ENCODE measurements at regions not wholly inside any gene's neighbourhood (a gene's known extent, or its start where the extent isn't known, plus 50 kb on each side); places are given as distances from the start of the nearest gene placed in this dataset.

DNA sequence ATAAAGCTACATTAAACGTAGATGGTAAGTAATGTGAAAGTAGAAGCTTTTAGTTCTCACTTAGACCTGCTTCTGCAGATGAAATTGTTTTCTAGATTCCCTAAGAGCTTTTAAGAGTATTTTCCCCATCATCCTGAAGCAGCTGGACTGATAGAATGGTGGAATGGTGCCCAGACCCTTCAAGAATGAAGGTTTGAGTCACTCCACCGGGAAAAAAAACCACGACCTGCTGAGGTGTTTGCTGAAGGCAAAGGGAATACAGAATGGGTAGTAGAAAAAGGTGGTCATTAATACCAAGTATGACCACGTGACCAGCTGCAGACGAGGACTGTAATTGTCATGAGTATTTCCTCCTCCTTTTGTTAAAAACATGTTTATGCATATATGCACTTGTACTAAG, 79.2 kb upstream of the PTPRZ1 start:
- H3K4me1 ChIP-seq (ENCODE audit: control insufficient read depth, extremely low read depth, insufficient read depth, low read length), result no peaks in the 10 kb centered on the region
- H3K9ac ChIP-seq (replicated peaks; ENCODE audit: extremely low read depth, insufficient read depth, low read length), result no peak overlapping the region
- H2AFZ ChIP-seq (ENCODE audit: low read depth, low read length), result no peak overlapping the region
- no peak overlapping the region for H3K27ac ChIP-seq (ENCODE audit: insufficient read depth, low read depth, low read length)
- DNase-seq (ENCODE audit: low read depth, low spot score) (no peak), FAIRE-seq (no peak)
- ChIA-PET CTCF (no interaction called here), POLR2A (no interaction called here)
- no peak for TF ChIP-seq JUN (IDR thresholded peaks at IDR 0.05; ENCODE audit: borderline replicate concordance, insufficient read depth, insufficient read length, low read depth)
- no peak for TF ChIP-seq EZH2 (IDR thresholded peaks at IDR 0.05; ENCODE audit: borderline replicate concordance, low read depth, low read length, severe bottlenecking)
- TF ChIP-seq POLR2AphosphoS5 (IDR thresholded peaks at IDR 0.05; ENCODE audit: insufficient read depth, low read depth, low read length), result no peak
- no peak for TF ChIP-seq GATA2 (IDR thresholded peaks at IDR 0.05; ENCODE audit: insufficient read depth, insufficient read length, low read depth, low read length)
- TF ChIP-seq, protein P1, sequence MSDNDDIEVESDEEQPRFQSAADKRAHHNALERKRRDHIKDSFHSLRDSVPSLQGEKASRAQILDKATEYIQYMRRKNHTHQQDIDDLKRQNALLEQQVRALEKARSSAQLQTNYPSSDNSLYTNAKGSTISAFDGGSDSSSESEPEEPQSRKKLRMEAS (IDR thresholded peaks at IDR 0.05; ENCODE audit: insufficient read depth, insufficient read length), result no peak
- TF ChIP-seq POLR2A (IDR thresholded peaks at IDR 0.05; ENCODE audit: low read depth, low read length), result no peak
- TF ChIP-seq, protein P2, sequence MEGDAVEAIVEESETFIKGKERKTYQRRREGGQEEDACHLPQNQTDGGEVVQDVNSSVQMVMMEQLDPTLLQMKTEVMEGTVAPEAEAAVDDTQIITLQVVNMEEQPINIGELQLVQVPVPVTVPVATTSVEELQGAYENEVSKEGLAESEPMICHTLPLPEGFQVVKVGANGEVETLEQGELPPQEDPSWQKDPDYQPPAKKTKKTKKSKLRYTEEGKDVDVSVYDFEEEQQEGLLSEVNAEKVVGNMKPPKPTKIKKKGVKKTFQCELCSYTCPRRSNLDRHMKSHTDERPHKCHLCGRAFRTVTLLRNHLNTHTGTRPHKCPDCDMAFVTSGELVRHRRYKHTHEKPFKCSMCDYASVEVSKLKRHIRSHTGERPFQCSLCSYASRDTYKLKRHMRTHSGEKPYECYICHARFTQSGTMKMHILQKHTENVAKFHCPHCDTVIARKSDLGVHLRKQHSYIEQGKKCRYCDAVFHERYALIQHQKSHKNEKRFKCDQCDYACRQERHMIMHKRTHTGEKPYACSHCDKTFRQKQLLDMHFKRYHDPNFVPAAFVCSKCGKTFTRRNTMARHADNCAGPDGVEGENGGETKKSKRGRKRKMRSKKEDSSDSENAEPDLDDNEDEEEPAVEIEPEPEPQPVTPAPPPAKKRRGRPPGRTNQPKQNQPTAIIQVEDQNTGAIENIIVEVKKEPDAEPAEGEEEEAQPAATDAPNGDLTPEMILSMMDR (IDR thresholded peaks at IDR 0.05; ENCODE audit: extremely low read depth in 1 of 2, insufficient read depth in 1 of 2, low read depth in 1 of 2, low read length in 2 of 2), result no peak
- no peak for TF ChIP-seq FOS (IDR thresholded peaks at IDR 0.05; ENCODE audit: borderline replicate concordance, insufficient read depth, low read length)
- TF ChIP-seq MYC (IDR thresholded peaks at IDR 0.05; ENCODE audit: low read depth, low read length), result no peak
- dilution Hi-C loops (cut with MboI; ENCODE audit: extremely low pct_ligation_motif_present, low sequenced_read_pairs), result no loop called here
- H3K9me1 ChIP-seq (replicated peaks; ENCODE audit: control insufficient read depth, extremely low read depth, insufficient read depth, low read length), result no peaks in the 10 kb centered on the region
- H3K27me3 ChIP-seq (ENCODE audit: control insufficient read depth in 2 of 2, insufficient read depth in 2 of 2, low read length in 2 of 2), result no peaks in the 10 kb centered on the region
- H3K4me3 ChIP-seq (replicated peaks in 1 of 3; ENCODE audit: insufficient read depth in 1 of 3, low read depth in 1 of 3, low read length in 3 of 3), result no peak overlapping the region
- no peaks in the 10 kb centered on the region for H3K9me3 ChIP-seq (replicated peaks; ENCODE audit: control insufficient read depth, insufficient read depth, low read length)
- intact Hi-C loops (cut with micrococcal nuclease), result no loop called here
- H3K36me3 ChIP-seq (ENCODE audit: control insufficient read depth in 2 of 2, extremely low read depth in 1 of 2, insufficient read depth in 2 of 2, low read length in 2 of 2), result no peaks in the 10 kb centered on the region
- no peak overlapping the region for H3K4me2 ChIP-seq (ENCODE audit: insufficient read depth, low read length)
- H4K20me1 ChIP-seq (replicated peaks; ENCODE audit: control insufficient read depth, extremely low read depth, insufficient read depth, low read length), result no peaks in the 10 kb centered on the region
- H3K79me2 ChIP-seq (ENCODE audit: control insufficient read depth, insufficient read depth, low read length), result no peaks in the 10 kb centered on the region
- BruUV-seq (replicated peaks), result no TSS peak
